GM23338 (cell line): ENCODE measurements at regions not wholly inside any gene's neighbourhood (a gene's known extent, or its start where the extent isn't known, plus 50 kb on each side); places are given as distances from the start of the nearest gene placed in this dataset.

ENCODE experiments used
- ATAC-seq: fragments of 200-7000 bp; cut with Tn5 transposase; 3 replicates; pipeline ENCODE4 v1.9.1; 2020
- DNase-seq: peaks from one replicate; pipeline ENCODE4 v3.0.0-alpha.2; 2015; ENCODE audit warnings: low spot score
- H2AFZ ChIP-seq: fragments of 200-600 bp; sonication (generic); 2 replicates; pipeline ENCODE4 v1.8.0; 2016; ENCODE audit warnings: antibody characterized with exemption, mild to moderate bottlenecking, moderate library complexity
- H3F3A ChIP-seq: fragments of 200-600 bp; sonication (generic); replicated peaks from 2 replicates; pipeline ENCODE4 v1.8.0; 2017; ENCODE audit warnings: antibody characterized with exemption, mixed run types, low read depth
- H3K27ac ChIP-seq: fragments of 200-600 bp; sonication (generic); 2 replicates; pipeline ENCODE4 v1.6.1; 2016; ENCODE audit warnings: low read depth
- H3K27me3 ChIP-seq: fragments of 200-600 bp; sonication (generic); 2 replicates; pipeline ENCODE4 v1.8.0; 2016; ENCODE audit warnings: mild to moderate bottlenecking, mixed run types, moderate library complexity; ENCODE audit not compliant: insufficient read depth
- H3K36me3 ChIP-seq: fragments of 200-600 bp; sonication (generic); 2 replicates; pipeline ENCODE4 v1.8.0; 2016; ENCODE audit warnings: mild to moderate bottlenecking; ENCODE audit not compliant: insufficient read depth
- H3K4me1 ChIP-seq: fragments of 200-600 bp; sonication (generic); 2 replicates; pipeline ENCODE4 v1.8.0; 2016; ENCODE audit warnings: mild to moderate bottlenecking, moderate library complexity; ENCODE audit not compliant: insufficient read depth
- H3K4me2 ChIP-seq: fragments of 200-600 bp; sonication (generic); 2 replicates; pipeline ENCODE4 v1.7.1; 2017; ENCODE audit warnings: mixed run types
- H3K4me3 ChIP-seq: fragments of 200-600 bp; sonication (generic); 2 replicates; pipeline ENCODE4 v1.6.1; 2016; ENCODE audit warnings: mixed run types
- H3K79me2 ChIP-seq: fragments of 200-600 bp; sonication (generic); replicated peaks from 2 replicates; pipeline ENCODE4 v1.8.0; 2017; ENCODE audit warnings: mild to moderate bottlenecking; ENCODE audit not compliant: insufficient read depth
- H3K9me2 ChIP-seq: fragments of 200-600 bp; sonication (generic); 2 replicates; pipeline ENCODE4 v1.8.0; 2017; ENCODE audit not compliant: insufficient read depth
- H4K20me1 ChIP-seq: fragments of 200-600 bp; sonication (generic); replicated peaks from 2 replicates; pipeline ENCODE4 v1.8.0; 2017; ENCODE audit warnings: mild to moderate bottlenecking; ENCODE audit not compliant: insufficient read depth
- H3K27ac Mint-ChIP-seq: 2 replicates; pipeline ENCODE4 v1.8.0; 2020; ENCODE audit warnings: inconsistent platforms, mild to moderate bottlenecking, moderate library complexity, mixed read lengths
- H3K27me3 Mint-ChIP-seq: 3 replicates; pipeline ENCODE4 v1.8.0; 2022; ENCODE audit warnings: low read depth, mild to moderate bottlenecking, moderate library complexity, mixed read lengths, inconsistent platforms; ENCODE audit not compliant: insufficient read depth, poor library complexity
- H3K36me3 Mint-ChIP-seq: 3 replicates; pipeline ENCODE4 v1.8.0; 2021; ENCODE audit warnings: low read depth, mild to moderate bottlenecking, inconsistent platforms, moderate library complexity, mixed read lengths
- H3K4me1 Mint-ChIP-seq: 3 replicates; pipeline ENCODE4 v1.8.0; 2020; ENCODE audit warnings: mild to moderate bottlenecking, inconsistent platforms, mixed read lengths
- H3K4me3 Mint-ChIP-seq: 3 replicates; pipeline ENCODE4 v1.8.0; 2021; ENCODE audit warnings: moderate library complexity, mild to moderate bottlenecking, inconsistent platforms, mixed read lengths
- H3K9me3 Mint-ChIP-seq: 3 replicates; pipeline ENCODE4 v1.8.0; 2020; ENCODE audit warnings: moderate library complexity, mild to moderate bottlenecking, inconsistent platforms, mixed read lengths
- CREB1 ChIP-seq: fragments of 250-450 bp; sonication (Bioruptor Pico); IDR thresholded peaks from 2 replicates; pipeline ENCODE4 v1.5.0; 2020; ENCODE audit warnings: low read depth, mild to moderate bottlenecking, moderate library complexity
- ETS1 ChIP-seq: IDR thresholded peaks from 2 replicates; pipeline ENCODE4 v1.6.1; 2016; ENCODE audit warnings: antibody characterized with exemption
- EZH2phosphoT487 ChIP-seq: fragments of 200-600 bp; sonication (generic); IDR thresholded peaks from one replicate; pipeline ENCODE4 v1.8.1; 2018; ENCODE audit warnings: antibody characterized with exemption; ENCODE audit not compliant: unreplicated experiment
- JUNB ChIP-seq: IDR thresholded peaks from one replicate; pipeline ENCODE4 v1.6.1; 2016; ENCODE audit warnings: antibody characterized with exemption; ENCODE audit not compliant: unreplicated experiment
- NANOG ChIP-seq: IDR thresholded peaks from 2 replicates; pipeline ENCODE4 v1.6.1; 2016; ENCODE audit warnings: antibody characterized with exemption, borderline replicate concordance
- POLR2AphosphoS5 ChIP-seq: IDR thresholded peaks from 2 replicates; pipeline ENCODE4 v1.6.1; 2016; ENCODE audit warnings: antibody characterized with exemption, low read depth
- STAT1 ChIP-seq: IDR thresholded peaks from one replicate; pipeline ENCODE4 v1.6.1; 2016; ENCODE audit warnings: antibody characterized with exemption; ENCODE audit not compliant: unreplicated experiment
- ZNF114 ChIP-seq: fragments of 250-450 bp; sonication (Bioruptor Pico); IDR thresholded peaks from 2 replicates; pipeline ENCODE4 v1.5.0; 2020; ENCODE audit warnings: mild to moderate bottlenecking, moderate library complexity
- ZNF331 ChIP-seq: fragments of 250-450 bp; sonication (Bioruptor Pico); IDR thresholded peaks from 2 replicates; pipeline ENCODE4 v1.5.0; 2020; ENCODE audit warnings: low read depth, mild to moderate bottlenecking, moderate library complexity
- ZNF462 ChIP-seq: fragments of 250-450 bp; sonication (Bioruptor Pico); IDR thresholded peaks from 2 replicates; pipeline ENCODE4 v1.5.0; 2020; ENCODE audit warnings: mild to moderate bottlenecking, moderate library complexity
- TF ChIP-seq, protein P1 (sequence below): IDR thresholded peaks from one replicate; pipeline ENCODE4 v1.6.1; 2018; ENCODE audit warnings: antibody characterized with exemption; ENCODE audit not compliant: unreplicated experiment

- Histone ChIP-seq H3K9me2 (no peaks in the 10 kb centered on the region), H2AFZ (no peak overlapping the region), H3K4me3 (no peak overlapping the region), H3K27me3 (no peaks in the 10 kb centered on the region), H3K4me2 (no peak overlapping the region), H3K36me3 (no peaks in the 10 kb centered on the region), H3K27ac (no peak overlapping the region), H4K20me1 (no peaks in the 10 kb centered on the region), H3F3A (no peaks in the 10 kb centered on the region), H3K4me1 (peaks cover 5% of the 10 kb centered on the region; the same call in 1 of the 2 replicates), H3K79me2 (no peaks in the 10 kb centered on the region)
- H3K27me3 Mint-ChIP-seq: peaks cover 21% of the 10 kb centered on the region
- TF ChIP-seq ETS1 (no peak), CREB1 (CRISPR knock-in tag) (no peak), JUNB (no peak), STAT1 (no peak), ZNF462 (CRISPR knock-in tag) (no peak), POLR2AphosphoS5 (no peak), NANOG (no peak), EZH2phosphoT487 (no peak), ZNF114 (CRISPR knock-in tag) (no peak), ZNF331 (CRISPR knock-in tag) (no peak)
- TF ChIP-seq, protein P1, sequence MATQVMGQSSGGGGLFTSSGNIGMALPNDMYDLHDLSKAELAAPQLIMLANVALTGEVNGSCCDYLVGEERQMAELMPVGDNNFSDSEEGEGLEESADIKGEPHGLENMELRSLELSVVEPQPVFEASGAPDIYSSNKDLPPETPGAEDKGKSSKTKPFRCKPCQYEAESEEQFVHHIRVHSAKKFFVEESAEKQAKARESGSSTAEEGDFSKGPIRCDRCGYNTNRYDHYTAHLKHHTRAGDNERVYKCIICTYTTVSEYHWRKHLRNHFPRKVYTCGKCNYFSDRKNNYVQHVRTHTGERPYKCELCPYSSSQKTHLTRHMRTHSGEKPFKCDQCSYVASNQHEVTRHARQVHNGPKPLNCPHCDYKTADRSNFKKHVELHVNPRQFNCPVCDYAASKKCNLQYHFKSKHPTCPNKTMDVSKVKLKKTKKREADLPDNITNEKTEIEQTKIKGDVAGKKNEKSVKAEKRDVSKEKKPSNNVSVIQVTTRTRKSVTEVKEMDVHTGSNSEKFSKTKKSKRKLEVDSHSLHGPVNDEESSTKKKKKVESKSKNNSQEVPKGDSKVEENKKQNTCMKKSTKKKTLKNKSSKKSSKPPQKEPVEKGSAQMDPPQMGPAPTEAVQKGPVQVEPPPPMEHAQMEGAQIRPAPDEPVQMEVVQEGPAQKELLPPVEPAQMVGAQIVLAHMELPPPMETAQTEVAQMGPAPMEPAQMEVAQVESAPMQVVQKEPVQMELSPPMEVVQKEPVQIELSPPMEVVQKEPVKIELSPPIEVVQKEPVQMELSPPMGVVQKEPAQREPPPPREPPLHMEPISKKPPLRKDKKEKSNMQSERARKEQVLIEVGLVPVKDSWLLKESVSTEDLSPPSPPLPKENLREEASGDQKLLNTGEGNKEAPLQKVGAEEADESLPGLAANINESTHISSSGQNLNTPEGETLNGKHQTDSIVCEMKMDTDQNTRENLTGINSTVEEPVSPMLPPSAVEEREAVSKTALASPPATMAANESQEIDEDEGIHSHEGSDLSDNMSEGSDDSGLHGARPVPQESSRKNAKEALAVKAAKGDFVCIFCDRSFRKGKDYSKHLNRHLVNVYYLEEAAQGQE: no peak
- H3K4me3 Mint-ChIP-seq: no peak overlapping the region
- H3K4me1 Mint-ChIP-seq: peaks cover 11% of the 10 kb centered on the region
- ATAC-seq (no peak), DNase-seq (no peak)
- H3K9me3 Mint-ChIP-seq: no peaks in the 10 kb centered on the region; the same call in 1 of the 3 replicates
- H3K27ac Mint-ChIP-seq: no peak overlapping the region
- no peaks in the 10 kb centered on the region for H3K36me3 Mint-ChIP-seq
Observed at GRCh38 chr9:129422032-129422842, 198.7 kb downstream of the C9orf50 start.
